22Rv1 (cell line): ENCODE measurements at regions not wholly inside any gene's neighbourhood (a gene's known extent, or its start where the extent isn't known, plus 50 kb on each side); places are given as distances from the start of the nearest gene placed in this dataset.

Experiments used
- H3K27ac ChIP-seq: fragments of 450-650 bp; 2 replicates; pipeline ENCODE4 v1.5.1; 2017
- ZFX ChIP-seq: fragments of 450-650 bp; IDR thresholded peaks from 2 replicates; pipeline ENCODE4 v1.6.1; 2017; ENCODE audit warnings: antibody characterized with exemption, borderline replicate concordance
- TF ChIP-seq, protein P1 (sequence below): fragments of 450-650 bp; IDR thresholded peaks from 2 replicates; pipeline ENCODE4 v1.5.1; 2017; ENCODE audit warnings: mild to moderate bottlenecking

DNA sequence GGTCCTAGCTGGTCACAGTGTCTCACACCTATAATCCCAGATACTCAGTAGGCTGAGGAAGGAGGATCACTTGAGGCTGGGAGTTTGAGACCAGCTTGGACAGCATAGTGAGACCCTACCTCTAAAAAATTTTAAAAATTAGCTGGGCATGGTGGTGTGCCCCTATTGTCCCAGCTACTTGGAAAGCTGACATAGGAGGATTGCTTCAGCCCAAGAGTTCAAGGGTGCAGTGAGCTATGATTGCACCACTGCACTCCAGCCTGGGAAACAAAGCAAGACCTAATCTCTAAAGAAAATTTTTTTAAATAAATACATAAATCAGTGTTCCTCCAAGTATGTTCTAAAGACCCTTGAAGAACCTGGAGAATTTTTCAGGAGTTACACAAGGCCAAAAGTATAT is 50.6 kb upstream of the GNAO1 start:
- no peak overlapping the region for H3K27ac ChIP-seq
- TF ChIP-seq, protein P1, sequence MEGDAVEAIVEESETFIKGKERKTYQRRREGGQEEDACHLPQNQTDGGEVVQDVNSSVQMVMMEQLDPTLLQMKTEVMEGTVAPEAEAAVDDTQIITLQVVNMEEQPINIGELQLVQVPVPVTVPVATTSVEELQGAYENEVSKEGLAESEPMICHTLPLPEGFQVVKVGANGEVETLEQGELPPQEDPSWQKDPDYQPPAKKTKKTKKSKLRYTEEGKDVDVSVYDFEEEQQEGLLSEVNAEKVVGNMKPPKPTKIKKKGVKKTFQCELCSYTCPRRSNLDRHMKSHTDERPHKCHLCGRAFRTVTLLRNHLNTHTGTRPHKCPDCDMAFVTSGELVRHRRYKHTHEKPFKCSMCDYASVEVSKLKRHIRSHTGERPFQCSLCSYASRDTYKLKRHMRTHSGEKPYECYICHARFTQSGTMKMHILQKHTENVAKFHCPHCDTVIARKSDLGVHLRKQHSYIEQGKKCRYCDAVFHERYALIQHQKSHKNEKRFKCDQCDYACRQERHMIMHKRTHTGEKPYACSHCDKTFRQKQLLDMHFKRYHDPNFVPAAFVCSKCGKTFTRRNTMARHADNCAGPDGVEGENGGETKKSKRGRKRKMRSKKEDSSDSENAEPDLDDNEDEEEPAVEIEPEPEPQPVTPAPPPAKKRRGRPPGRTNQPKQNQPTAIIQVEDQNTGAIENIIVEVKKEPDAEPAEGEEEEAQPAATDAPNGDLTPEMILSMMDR, result no peak
- no peak for TF ChIP-seq ZFX

DNA sequence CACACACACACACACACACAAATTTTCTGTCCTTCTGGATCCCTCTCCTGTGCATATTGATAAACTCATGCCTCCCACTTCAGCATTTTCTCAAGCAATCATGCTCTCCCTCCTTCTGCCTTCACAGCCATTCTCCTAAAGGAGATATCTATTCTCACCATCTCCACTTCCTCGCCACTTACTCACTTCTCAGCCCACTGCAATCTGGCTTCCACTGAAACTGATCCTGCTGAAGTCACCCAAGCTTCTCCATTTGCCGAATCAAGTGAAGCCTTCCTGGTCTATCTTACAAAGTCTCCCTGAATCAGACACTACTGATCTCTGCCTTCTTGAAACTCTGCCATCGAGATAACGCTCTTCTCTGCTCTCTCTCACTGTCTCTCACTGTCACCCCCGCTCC is 54.0 kb upstream of the GNAO1 start:
- no peak overlapping the region for H3K27ac ChIP-seq
- TF ChIP-seq ZFX, result no peak
- TF ChIP-seq, protein P1, result no peak

DNA sequence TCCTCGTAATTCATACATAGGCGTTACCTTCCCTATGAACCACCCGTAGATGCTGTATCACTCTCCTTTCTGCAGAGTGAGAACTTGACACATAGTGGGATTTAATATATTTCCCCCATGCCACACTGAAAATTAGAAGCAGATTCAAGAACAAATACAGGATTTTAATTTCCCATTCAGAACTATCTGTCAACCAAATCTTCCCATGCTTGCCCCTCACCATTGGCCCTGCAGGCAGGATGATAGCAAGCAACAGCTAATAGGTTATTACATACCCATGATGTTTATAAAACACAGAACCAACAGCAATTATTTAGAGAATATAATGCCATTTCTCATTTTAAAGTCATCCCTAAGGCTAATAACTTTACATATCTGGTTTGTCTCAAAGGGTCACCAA is 55.0 kb upstream of the GNAO1 start:
- TF ChIP-seq ZFX, result no peak
- TF ChIP-seq, protein P1, result no peak
- no peak overlapping the region for H3K27ac ChIP-seq

DNA sequence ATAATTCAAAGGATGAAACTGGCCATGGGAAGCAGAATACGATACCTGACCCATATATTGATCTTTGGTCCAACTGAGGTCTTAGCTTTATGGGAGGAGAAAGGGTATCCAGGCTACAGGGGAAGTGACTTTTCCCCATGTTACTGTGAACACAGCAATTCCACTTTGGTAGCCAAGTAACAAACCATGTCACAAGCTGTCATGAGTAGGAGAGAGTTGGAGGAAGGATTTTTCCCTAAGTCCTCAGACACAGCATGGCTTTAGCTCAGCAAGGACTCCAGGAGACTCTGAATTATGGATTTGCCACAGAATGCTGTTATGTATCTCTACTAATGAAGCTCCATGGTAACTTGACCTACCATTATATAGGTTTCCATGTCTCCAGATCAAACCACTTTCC is 56.5 kb upstream of the GNAO1 start:
- no peak for TF ChIP-seq ZFX
- TF ChIP-seq, protein P1, result no peak
- no peak overlapping the region for H3K27ac ChIP-seq

DNA sequence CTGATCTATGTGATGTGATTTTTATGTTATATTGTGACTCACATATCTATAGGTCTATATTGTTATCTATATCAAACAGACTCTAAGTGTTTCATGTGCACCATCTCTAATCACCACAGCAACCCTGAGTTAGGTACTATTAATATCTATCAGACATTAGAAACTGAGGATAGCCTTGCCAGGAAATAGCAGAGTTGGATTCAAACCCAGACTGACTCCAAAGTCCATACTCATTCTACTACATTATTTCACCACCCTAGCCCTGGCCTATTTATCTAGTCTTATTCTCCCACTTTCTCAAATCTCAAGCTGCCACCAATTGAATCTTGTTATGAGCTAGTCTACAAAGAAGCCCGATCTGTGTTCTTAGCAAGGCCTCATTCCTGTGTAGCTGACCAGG is 65.4 kb upstream of the GNAO1 start:
- no peak overlapping the region for H3K27ac ChIP-seq
- TF ChIP-seq, protein P1, result no peak
- no peak for TF ChIP-seq ZFX

DNA sequence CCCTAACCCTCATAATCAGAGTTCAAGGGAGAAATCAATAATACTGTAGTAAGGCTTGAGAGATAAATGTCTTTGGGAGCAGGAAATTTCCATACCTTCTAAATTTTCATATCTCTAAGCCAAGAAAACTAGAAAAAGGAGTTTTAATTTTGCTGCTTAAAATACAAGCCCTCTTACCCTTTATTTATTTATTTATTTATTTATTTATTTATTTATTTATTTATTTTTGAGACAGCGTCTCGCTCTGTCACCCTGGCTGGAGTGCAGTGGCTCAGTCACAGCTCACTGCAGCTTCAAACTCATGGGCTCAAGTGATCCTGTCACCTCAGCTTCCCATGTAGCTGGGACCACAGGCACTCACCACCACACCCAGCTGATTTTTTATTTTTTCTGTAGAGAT is 69.0 kb upstream of the GNAO1 start:
- no peak overlapping the region for H3K27ac ChIP-seq
- no peak for TF ChIP-seq ZFX
- TF ChIP-seq, protein P1, result no peak

DNA sequence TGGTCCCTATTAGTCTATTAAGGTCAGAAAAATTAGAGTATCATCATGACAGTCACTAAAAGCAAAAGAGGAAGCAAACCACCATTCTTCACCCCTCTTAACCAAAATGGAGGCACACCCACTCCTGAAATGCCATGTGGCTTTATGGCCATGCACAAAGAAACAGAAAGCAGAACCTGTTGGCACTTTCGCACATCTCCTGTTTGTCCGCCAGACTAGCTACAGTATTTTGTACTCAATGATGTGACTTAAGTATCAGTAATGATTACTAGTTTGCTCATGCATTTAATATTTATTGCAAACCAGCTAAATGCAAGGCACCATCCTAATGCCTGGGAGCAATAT is 70.2 kb upstream of the GNAO1 start:
- H3K27ac ChIP-seq, result no peak overlapping the region
- TF ChIP-seq ZFX, result no peak
- TF ChIP-seq, protein P1, result no peak
